Central memory CD4-positive, alpha-beta T cell (primary cell): ENCODE measurements at regions not wholly inside any gene's neighbourhood (a gene's known extent, or its start where the extent isn't known, plus 50 kb on each side); places are given as distances from the start of the nearest gene placed in this dataset.
"Not testable (repeated sequence)": the region's sequence is repeated elsewhere in the genome, so short reads cannot be mapped to it uniquely, and the experiment has no call there.

ENCODE experiments used
- DNase-seq: peaks from one replicate; pipeline ENCODE4 v3.0.0; 2022

DNA sequence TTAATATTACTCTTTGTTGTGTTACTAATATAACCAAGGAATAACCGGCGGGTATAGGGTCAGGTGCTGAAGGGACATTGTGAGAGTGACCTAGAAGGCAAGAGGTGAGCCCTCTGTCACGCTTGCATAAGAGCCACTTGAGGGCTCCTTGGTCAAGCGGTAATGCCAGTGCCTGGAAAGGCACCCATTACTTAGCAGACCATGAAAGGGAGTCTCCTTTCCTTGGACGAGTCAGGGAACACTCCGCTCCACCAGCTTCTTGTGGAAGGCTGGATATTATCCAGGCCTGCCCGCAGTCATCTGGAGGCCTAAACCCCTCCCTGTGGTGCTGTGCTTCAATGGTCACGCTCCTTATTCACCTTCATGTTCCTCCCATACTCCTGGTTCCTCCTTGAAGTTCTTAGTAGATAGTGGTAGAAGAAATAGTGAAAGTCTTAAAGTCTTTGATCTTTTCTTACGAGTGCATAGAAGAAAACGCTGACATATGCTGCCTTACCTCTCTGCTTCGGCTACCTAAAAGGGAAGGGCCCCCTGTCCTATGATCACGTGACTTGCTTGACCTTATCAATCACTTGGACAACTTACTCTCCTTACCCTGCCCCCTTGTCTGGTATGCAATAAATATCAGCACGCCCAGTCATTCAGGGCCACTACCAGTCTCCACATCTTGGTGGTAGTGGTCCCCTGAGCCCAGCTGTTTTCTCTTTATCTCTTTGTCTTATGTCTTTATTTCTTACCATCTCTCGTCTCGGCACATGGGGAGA is 59.6 kb upstream of the DMRTB1 start:
- DNase-seq: not testable (repeated sequence)

GRCh38 chr1:53400761-53401674 is 58.2 kb upstream of the DMRTB1 start:
- no peak for DNase-seq

DNA sequence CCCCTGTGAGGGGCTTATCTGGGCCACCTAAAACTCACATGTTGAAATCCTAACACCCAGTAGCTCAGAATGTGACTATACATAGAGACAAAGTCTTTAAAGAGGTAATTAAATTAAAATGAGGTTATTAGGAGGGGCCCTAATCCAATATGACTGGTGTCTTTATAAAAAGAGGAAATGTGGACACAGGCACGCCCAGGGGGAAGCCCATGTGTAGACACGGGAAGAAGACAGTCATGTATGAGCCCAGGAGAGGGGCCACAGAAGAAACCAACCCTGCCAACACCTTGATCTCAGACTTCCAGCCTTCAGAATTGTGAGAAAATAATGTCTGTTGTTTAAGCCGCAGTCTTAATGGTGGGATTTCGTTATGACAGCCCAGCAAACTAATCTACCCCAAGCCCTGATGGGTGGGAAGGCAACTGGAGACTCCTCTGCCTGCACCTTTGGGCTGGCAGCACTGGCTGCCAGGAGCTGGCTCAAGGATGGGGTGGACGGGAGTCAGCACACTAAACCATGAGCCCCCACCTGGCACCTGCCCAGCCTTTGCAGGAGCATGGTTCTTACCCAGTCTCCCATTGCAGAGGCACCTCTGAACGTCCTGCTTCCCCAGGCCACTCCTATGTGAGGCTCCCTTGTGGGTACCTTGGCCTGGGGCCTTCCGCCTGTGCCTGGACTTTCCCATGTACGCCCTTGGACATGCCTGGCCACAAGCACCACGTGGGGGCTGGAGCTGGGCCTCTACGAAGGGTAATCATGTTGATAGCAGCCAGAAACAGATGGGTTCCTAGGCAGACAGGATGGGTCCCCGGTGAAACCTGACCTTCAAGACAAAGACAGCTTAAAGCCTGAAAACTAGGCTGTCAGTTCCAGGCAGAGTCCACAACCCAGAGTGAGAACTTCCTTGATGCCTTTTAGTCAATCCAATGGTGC is 57.1 kb upstream of the DMRTB1 start:
- DNase-seq: no peak

- no peak for DNase-seq
These were observed 56.1 kb upstream of the DMRTB1 start for GRCh38 chr1:53402891-53403655.

GRCh38 chr1:53405737-53406136 is 53.5 kb upstream of the DMRTB1 start:
- no peak for DNase-seq

GRCh38 chr1:53406551-53407235 is 52.5 kb upstream of the DMRTB1 start:
- no peak for DNase-seq

GRCh38 chr1:53408013-53408754 is 51.0 kb upstream of the DMRTB1 start:
- DNase-seq: no peak

DNA sequence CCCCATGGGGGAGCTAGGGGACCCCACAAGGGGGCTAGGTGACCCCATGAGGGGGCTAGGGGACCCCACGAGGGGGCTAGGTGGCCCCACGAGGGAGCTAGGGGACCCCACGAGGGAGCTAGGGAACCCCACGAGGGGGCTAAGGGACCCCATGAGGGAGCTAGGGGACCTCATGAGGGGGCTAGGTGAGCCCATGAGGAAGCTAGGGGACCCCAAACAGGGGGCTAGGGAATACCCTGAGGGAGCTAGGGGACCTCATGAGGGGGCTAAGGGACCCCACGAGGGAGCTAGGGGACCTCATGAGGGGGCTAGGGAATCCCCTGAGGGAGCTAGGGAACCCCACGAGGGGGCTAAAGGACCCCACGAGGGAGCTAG is 50.5 kb upstream of the DMRTB1 start:
- DNase-seq: no peak

- no peak for DNase-seq
These were observed 50.0 kb upstream of the DMRTB1 start for GRCh38 chr1:53409233-53409632.
